C4-2B (cell line): ENCODE measurements at regions not wholly inside any gene's neighbourhood (a gene's known extent, or its start where the extent isn't known, plus 50 kb on each side); places are given as distances from the start of the nearest gene placed in this dataset.

Experiments used
- ZFX ChIP-seq: fragments of 450-650 bp; IDR thresholded peaks from 2 replicates; pipeline ENCODE4 v1.6.1; 2017
- TF ChIP-seq, protein P1 (sequence below): fragments of 450-650 bp; conservative IDR thresholded peaks from 2 replicates; pipeline ENCODE4 v1.5.1; 2017; ENCODE audit warnings: mild to moderate bottlenecking

DNA sequence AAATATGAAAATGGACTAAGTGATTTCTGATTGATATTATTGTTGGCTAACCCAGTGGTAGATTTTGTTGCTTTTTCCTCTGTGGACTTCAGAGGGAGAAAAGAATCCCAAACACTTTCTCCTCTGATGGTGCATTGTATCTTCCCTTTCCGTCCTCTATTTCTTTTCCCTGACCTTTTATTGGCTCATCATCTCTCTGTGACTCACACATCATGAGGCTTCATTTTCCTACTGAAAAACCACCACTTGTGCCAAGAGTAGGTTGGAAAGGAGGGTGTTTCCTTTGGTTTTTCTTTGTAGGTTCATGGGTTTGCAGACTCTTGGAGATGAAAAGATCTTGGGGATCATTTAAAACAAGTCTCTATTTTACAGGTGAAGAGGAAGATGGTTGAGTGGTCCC is 311.7 kb upstream of the JAG1 start:
- TF ChIP-seq, protein P1, sequence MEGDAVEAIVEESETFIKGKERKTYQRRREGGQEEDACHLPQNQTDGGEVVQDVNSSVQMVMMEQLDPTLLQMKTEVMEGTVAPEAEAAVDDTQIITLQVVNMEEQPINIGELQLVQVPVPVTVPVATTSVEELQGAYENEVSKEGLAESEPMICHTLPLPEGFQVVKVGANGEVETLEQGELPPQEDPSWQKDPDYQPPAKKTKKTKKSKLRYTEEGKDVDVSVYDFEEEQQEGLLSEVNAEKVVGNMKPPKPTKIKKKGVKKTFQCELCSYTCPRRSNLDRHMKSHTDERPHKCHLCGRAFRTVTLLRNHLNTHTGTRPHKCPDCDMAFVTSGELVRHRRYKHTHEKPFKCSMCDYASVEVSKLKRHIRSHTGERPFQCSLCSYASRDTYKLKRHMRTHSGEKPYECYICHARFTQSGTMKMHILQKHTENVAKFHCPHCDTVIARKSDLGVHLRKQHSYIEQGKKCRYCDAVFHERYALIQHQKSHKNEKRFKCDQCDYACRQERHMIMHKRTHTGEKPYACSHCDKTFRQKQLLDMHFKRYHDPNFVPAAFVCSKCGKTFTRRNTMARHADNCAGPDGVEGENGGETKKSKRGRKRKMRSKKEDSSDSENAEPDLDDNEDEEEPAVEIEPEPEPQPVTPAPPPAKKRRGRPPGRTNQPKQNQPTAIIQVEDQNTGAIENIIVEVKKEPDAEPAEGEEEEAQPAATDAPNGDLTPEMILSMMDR, result no peak
- no peak for TF ChIP-seq ZFX
